ENCODE measurements at regions not wholly inside any gene's neighbourhood (a gene's known extent, or its start where the extent isn't known, plus 50 kb on each side); places are given as distances from the start of the nearest gene placed in this dataset.
"Not testable (repeated sequence)": the region's sequence is repeated elsewhere in the genome, so short reads cannot be mapped to it uniquely, and the experiment has no call there.

DNA sequence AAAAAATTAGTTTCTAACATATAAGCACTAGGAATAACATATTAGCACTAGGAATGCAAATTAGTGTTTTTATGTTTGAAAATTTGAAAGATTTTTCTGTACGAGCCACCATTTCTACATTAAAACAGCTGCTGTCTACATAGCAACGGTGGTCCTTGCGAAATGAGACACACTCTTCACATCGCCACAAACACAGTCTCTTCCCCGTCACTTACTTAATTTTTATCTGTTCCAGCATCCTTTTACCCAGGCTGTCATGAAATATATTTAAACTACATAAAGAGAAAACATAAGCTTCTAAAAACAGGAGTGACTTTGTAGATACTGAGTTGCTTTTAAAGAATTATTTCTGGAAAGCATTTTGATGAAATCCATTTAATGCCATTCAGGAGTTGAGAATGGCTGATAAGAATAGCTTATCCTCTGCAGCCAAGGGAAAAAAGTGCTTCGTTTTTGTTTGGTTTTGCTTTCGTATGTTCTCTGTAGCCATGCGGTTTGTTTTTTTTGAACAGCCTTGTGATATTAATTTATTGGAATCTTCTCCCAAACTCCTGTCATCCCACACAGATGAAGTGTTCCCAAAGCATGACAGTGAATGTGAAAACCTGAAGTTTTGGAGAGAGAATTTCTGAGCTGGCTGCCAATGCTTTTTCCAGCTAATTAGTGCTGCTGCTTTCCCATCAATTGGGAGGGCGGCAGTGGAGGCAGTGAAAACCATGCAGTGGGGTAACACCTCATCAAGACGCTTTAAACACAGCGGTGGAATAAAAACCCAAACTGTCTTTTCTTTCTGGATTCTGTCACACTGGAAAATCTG lies 603.7 kb upstream of the ADARB2 start:
- no peak for DNase-seq (ENCODE audit: low spot score)

GRCh38 chr10:2335626-2336025 lies 598.3 kb upstream of the ADARB2 start:
- peak; percentile 10 for DNase-seq (ENCODE audit: low spot score)

- DNase-seq (ENCODE audit: low spot score), result no peak
These were observed 597.2 kb upstream of the ADARB2 start for GRCh38 chr10:2334575-2334974.

DNA sequence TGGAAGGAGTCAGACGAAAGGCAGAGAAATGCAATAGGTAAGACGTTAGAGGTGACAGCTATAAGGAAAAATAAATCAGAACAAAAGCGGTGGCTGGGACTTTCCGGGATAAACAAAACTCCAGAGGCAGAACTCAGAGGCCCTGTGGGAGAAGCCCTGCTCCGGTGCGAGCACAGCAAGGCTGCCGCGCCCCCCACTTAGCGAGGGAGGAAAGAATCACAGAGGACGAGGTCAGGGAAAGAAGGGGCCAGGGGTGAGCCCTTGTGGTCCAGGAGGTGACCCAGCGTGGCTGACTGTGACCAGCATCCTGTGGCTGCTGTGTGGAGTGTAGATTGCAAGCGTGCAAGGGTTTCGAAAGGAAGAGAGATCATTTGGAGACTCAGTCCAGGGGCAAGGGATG lies 591.8 kb upstream of the ADARB2 start:
- no peak for DNase-seq (ENCODE audit: low spot score)

GRCh38 chr10:2326411-2326810 lies 589.1 kb upstream of the ADARB2 start:
- no peak for DNase-seq (ENCODE audit: low spot score)

- not testable (repeated sequence) for DNase-seq (ENCODE audit: low spot score)
These were observed 577.7 kb upstream of the ADARB2 start for GRCh38 chr10:2315045-2315485.

DNA sequence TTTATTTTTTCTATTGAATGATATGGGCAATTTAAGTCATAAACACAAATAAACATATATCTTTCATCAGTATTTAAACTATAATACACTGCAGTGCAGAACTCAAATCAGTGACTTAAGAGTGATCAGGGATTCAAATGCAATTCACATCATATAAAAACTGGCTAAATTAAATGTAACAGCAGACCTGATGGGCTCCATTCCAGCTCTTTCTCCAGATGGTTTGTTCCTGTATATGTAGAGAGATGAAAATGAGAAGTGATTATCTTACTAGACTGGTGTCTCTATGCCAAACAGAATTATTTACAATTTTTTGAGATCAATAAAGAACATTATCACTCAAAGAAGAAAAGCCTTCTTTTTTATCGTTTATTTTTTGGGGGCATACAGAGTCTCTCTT lies 568.8 kb upstream of the ADARB2 start:
- DNase-seq (ENCODE audit: low spot score), result no peak

GRCh38 chr10:2303169-2303568 lies 565.8 kb upstream of the ADARB2 start:
- no peak for DNase-seq (ENCODE audit: low spot score)

DNA sequence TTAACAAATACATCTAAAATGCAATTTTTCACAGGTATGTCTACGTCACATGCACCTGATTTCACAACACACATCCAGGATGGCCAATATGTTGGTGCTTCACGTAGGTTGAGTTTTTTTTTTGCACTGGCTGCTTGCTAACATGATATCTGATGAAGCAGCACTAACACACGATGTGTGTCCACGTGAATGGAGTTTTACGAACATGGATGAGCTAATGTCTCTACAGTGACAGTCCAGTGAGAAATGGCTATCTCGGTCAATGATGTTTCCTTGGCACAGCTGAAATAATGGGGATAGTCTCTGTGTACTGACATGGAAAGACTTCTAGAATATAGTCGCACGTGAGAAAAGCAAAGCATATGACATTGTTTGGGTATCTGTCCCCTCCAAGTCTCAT lies 563.9 kb upstream of the ADARB2 start:
- no peak for DNase-seq (ENCODE audit: low spot score)

DNA sequence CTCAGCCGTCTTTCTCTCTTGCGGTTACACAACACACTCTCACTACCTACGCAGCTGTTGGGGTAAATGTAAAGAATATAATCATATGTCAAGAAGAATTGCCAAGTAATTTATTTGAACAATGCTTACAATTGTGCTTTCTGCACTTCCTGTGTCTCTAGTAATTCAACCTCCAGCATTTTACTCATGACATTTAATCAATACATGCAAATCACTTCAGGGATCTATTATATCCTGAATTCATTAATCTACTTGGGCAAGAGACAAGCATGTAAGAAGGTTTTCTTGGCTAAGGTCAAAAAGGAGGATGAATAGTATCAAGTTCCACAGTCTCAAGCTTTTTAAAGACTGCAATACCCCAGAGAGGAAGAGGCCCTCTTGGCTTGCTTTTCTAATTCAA lies 562.9 kb upstream of the ADARB2 start:
- DNase-seq (ENCODE audit: low spot score), result no peak

- no peak for DNase-seq (ENCODE audit: low spot score)
These were observed 559.0 kb upstream of the ADARB2 start for GRCh38 chr10:2296179-2296891.

DNA sequence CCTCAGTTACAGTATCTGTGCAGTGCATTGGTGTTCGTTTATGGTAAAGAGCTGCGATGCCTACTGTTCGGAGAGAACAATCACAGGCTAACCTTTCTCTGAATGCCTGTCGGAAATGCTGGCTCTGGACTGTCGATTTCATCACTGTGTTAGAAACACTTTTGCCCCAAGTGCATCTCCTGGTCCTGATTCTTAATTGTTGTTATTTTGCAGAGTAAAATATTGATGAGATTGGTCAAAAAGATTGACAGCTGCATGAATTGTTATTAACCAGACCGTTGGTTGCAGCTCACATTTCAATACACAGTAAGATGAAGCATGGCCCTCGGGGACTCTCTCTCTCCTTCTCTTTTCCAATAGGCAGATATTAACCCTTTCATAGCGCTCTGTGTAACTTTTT lies 557.4 kb upstream of the ADARB2 start:
- no peak for DNase-seq (ENCODE audit: low spot score)

DNA sequence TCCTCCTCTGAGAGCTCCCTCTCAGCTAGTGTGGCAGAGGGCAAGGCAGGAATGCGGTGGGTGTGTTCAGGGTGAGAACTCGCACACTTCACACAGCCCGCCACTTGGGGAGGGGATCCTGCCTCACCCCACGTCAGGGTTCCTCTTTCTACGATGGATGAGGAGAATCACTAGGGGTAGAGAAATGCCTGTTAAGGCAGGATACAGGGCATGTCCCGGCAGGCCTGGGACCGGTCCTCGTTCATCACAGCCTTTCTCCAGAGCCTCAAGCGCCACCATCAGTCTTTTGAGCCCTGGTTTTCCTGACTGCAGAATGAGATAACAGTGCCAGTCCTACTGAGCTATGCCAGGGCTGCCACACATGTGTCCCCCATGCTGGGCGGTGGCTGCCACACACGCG lies 546.7 kb upstream of the ADARB2 start:
- DNase-seq (ENCODE audit: low spot score), result no peak

- DNase-seq (ENCODE audit: low spot score), result no peak
These were observed 544.9 kb upstream of the ADARB2 start for GRCh38 chr10:2282202-2282601.

DNA sequence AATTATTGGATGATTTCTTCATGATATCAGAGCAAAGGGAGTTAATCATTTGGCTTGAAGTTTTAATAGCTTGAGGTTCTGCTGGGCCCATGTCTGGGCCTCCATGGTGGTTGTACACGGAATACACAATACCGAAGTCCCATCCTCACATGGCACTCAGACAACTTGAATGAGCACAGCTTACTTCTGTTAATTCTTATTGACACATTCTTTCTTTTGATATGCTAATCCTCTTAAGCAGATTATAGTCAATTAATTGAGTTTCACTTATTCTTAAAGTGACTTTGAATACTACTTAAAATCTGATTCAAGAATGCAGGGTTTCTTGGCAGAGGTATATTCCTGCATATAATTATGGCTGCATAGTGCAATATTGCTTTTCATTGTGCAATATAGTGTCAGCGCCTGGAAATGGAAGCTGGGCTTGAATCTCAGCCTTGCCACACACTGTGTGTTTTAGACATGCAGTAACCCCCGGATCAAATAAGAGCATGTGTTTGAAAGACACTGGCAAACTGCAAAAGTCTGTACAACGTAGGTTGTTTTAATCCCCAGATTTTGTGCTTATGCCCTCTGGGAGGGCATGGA lies 543.5 kb upstream of the ADARB2 start:
- no peak for DNase-seq (ENCODE audit: low spot score)

GRCh38 chr10:2279711-2280110 lies 542.4 kb upstream of the ADARB2 start:
- no peak for DNase-seq (ENCODE audit: low spot score)

GRCh38 chr10:2278363-2278762 lies 541.0 kb upstream of the ADARB2 start:
- no peak for DNase-seq (ENCODE audit: low spot score)

DNA sequence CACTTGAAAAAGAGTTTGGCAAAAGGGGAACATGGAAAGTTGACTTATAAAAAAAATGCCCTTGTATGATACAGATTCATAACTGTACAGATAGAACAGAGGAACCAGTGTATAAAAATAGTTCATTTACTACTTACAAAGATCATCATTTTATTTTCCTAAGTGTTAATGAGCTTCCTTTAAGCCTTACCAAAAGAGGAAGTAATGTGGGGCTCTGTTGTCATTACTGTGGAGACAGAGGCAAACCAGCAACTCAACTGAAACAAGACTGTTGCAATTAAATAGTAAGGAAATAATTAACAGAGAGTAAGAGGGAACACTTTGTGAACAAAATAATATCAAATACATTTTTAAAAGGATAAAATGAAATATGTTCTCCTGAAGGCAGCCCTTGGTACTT lies 526.2 kb upstream of the ADARB2 start:
- DNase-seq (ENCODE audit: low spot score), result no peak

DNA sequence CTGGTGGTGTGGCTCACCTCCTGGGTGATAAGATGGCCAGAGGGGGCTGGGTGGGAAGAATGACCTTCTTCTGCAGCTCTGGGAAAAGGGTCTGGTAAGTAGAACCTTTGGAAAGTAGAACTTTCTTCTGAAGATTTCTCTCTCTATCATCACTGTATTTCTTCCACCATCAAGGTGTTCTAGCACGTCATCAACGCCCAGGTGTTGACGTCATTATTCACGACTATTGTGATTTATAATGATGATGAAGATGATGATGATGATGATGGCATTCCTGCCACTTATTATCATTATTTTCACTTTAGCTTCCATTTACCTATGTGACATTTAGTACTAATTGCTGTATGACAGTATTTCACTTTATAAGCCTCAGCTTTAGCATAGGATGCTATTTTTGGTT lies 525.6 kb upstream of the ADARB2 start:
- no peak for DNase-seq (ENCODE audit: low spot score)

- no peak for DNase-seq (ENCODE audit: low spot score)
These were observed 525.0 kb upstream of the ADARB2 start for GRCh38 chr10:2262333-2262732.

- DNase-seq (ENCODE audit: low spot score), result no peak
These were observed 518.9 kb upstream of the ADARB2 start for GRCh38 chr10:2256241-2256640.

DNA sequence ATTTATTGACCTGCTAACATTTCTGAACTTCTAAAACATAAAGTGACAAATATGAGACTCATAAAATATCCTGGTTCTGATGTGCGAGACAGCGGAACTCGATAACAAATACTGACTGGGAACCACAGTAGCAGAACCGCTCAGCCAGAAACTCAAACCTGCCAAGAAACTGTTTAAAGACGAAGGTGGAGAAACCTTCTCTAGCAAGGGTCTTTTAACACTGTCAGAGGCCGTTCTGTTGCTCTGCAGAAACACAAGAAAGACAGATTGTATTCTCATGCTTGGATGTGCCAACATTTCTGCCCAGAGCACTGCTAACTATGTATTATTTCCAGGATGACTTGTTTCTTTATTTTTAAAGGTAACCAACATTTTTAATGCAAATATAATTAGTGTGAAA lies 514.8 kb upstream of the ADARB2 start:
- DNase-seq (ENCODE audit: low spot score), result no peak

DNA sequence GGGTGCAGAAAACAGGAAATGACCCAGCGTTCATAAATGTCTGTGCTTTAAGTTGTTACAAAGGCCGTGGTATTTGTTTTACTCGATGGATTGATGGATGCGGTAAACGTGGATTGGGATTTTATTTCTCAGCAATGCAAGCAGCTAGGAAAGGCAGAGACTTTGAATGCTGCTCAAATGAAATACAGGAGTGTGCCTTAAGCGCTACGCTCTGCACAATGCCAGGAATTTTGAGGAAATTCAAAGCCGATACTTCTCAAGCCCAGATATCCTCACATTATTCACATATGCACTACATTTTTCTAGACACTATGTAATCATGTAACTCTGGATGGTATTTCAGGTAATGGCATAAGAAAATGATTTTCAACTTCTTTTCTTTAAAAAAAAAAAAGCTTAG lies 514.3 kb upstream of the ADARB2 start:
- DNase-seq (ENCODE audit: low spot score), result no peak

Data from globus pallidus (tissue), 1 donor.